Heart left ventricle (tissue), 16 donors: ENCODE measurements at regions not wholly inside any gene's neighbourhood (a gene's known extent, or its start where the extent isn't known, plus 50 kb on each side); places are given as distances from the start of the nearest gene placed in this dataset.

Source experiments
- ATAC-seq, 4 donors: fragments of 200-7000 bp; cut with Tn5 transposase; one replicate each; pipeline ENCODE4 v1.9.1; 2020 to 2022; ENCODE audit warnings: moderate library complexity in 4 of 4, mild to moderate bottlenecking in 3 of 4, moderate number of reproducible peaks in 1 of 4
- DNase-seq, 5 donors: peaks; one replicate each; pipeline ENCODE4 v3.0.0-alpha.2; 2020
- H3K27ac ChIP-seq, 12 donors: fragments of 200-600 bp; sonication (generic) in 4 of 12; one replicate each; pipeline versions ENCODE4 v1.5.0 to v1.8.0; 2016 to 2022; ENCODE audit warnings: mild to moderate bottlenecking in 2 of 12
- H3K27me3 ChIP-seq, 9 donors: fragments of 200-600 bp; sonication (generic) in 2 of 9; one replicate each; pipeline versions ENCODE4 v1.5.1 to v1.8.0; 2016 to 2022; ENCODE audit warnings: mild to moderate bottlenecking in 3 of 9
- H3K36me3 ChIP-seq, 9 donors: fragments of 200-600 bp; sonication (generic) in 2 of 9; one replicate each; pipeline versions ENCODE4 v1.5.0 to v1.8.0; 2018 to 2022; ENCODE audit warnings: mild to moderate bottlenecking in 2 of 9
- H3K4me1 ChIP-seq, 12 donors: fragments of 200-600 bp; sonication (generic) in 4 of 12; one replicate each; pipeline versions ENCODE4 v1.5.0 to v1.8.0; 2016 to 2022; ENCODE audit warnings: mild to moderate bottlenecking in 3 of 12
- H3K4me3 ChIP-seq, 12 donors: fragments of 200-600 bp; sonication (generic) in 4 of 12; one replicate each; pipeline versions ENCODE4 v1.5.0 to v1.8.0; 2017 to 2022; ENCODE audit warnings: mild to moderate bottlenecking in 9 of 12, moderate library complexity in 4 of 12
- H3K9me3 ChIP-seq, 12 donors: fragments of 200-600 bp; sonication (generic) in 4 of 12; one replicate each; pipeline versions ENCODE4 v1.5.0 to v1.8.0; 2016 to 2022; ENCODE audit warnings: mild to moderate bottlenecking in 1 of 12
- CTCF ChIP-seq, 12 donors: fragments of 200-600 bp; sonication (generic) in 4 of 12; IDR thresholded peaks; one replicate each; pipeline versions ENCODE4 v1.5.0 to v1.8.0; 2018 to 2022; ENCODE audit warnings: antibody characterized with exemption in 12 of 12, mild to moderate bottlenecking in 5 of 12
- POLR2A ChIP-seq, 2 donors: fragments of 450-650 bp; IDR thresholded peaks; one replicate each; pipeline ENCODE4 v1.6.1; 2017; ENCODE audit warnings: antibody characterized with exemption in 2 of 2, mild to moderate bottlenecking in 2 of 2, moderate library complexity in 2 of 2
- WGBS, 4 donors: extraction: QIAGEN DNeasy Blood & Tissue Kit in 2 of 4; methylation state at CpG; one replicate each; pipeline versions ENCODE4 v1.1.5 to v1.1.7; 2013 to 2018; 5-methylcytosine and 5-hydroxymethylcytosine counted together
- intact Hi-C, 10 donors: fragments of 100-400 bp; cut with DNase I; formaldehyde crosslinking; loops; one replicate each; pipeline versions ENCODE4 v1.11.1 to v1.14.2; 2022
- donor health status: ischemic (EF 13 %, LVEDD 7.1; RV severe dilation, severe dysfunction).
- donor health status: healthy with polysubstance abuse.
- donor health status: DM: no; HTN: yes; CAD: no.
- donor health status: DM: no; HTN: no; CAD: no.
- donor health status: ischemic (EF 25% LVEDD 6.9; RV normal size, moderate dysfunction).
- donor health status: ischemic (EF 25% LVEDD 5.7; RV mildly dilated, moderate dysfunction).
- donor health status: healthy.
- donor health status: DM: yes; HTN: yes; CAD: no.
- donor health status: ischemic (EF 35%, LVEDD 5.7; RV mildly dilated, moderate dysfunction).
- donor health status: nonischemic (EF 11% LVEDD 7.7; RV severe dilation, severe dysfunction).
- donor health status: DM: yes; HTN: yes; CAD: no.
- donor health status: PGD.
- donor health status: ischemic (EF 29% LVEDD 5.4; RV normal size, mild dysfunction).
- donor health status: nonischemic (EF 23%, LVEDD 6.1; RV moderate dilation, normal function).

- intact Hi-C loops, result no loop called here
- no peaks in the 10 kb centered on the region for H3K36me3 ChIP-seq
- 82 to 89% (median 88%) methylated on average over 14 of the region's 14 CpGs for WGBS, 4 donors
- TF ChIP-seq CTCF (IDR thresholded peaks at IDR 0.05), result no peak
- TF ChIP-seq POLR2A (IDR thresholded peaks at IDR 0.05), result no peak
- DNase-seq (no peak), ATAC-seq (no peak)
- peaks cover 0 to 9% (median 0%) of the 10 kb centered on the region in 12 donors for H3K9me3 ChIP-seq
- H3K27me3 ChIP-seq, result no peaks in the 10 kb centered on the region
- H3K4me1 ChIP-seq, result no peaks in the 10 kb centered on the region
- H3K4me3 ChIP-seq, result no peak overlapping the region
- no peak overlapping the region for H3K27ac ChIP-seq
Measured at GRCh38 chr13:81726037-81726726, 1385.3 kb upstream of the SPRY2 start.

GRCh38 chr13:81722456-81722855 is 1381.5 kb upstream of the SPRY2 start:
- no peaks in the 10 kb centered on the region for H3K4me1 ChIP-seq
- WGBS, 4 donors, result 72 to 79% (median 76%) methylated on average over 1 of the region's 1 CpG
- intact Hi-C loops, result no loop called here
- no peaks in the 10 kb centered on the region for H3K36me3 ChIP-seq
- DNase-seq (no peak), ATAC-seq (no peak)
- no peaks in the 10 kb centered on the region for H3K27me3 ChIP-seq
- TF ChIP-seq CTCF (IDR thresholded peaks at IDR 0.05) (no peak), POLR2A (IDR thresholded peaks at IDR 0.05) (no peak)
- H3K9me3 ChIP-seq, result peaks cover 0 to 4% (median 0%) of the 10 kb centered on the region in 12 donors
- H3K4me3 ChIP-seq, result no peak overlapping the region
- no peak overlapping the region for H3K27ac ChIP-seq

GRCh38 chr13:81721400-81721799 is 1380.5 kb upstream of the SPRY2 start:
- no peak overlapping the region for H3K4me3 ChIP-seq
- intact Hi-C loops, result no loop called here
- no peaks in the 10 kb centered on the region for H3K4me1 ChIP-seq
- peaks cover 0 to 4% (median 0%) of the 10 kb centered on the region in 12 donors for H3K9me3 ChIP-seq
- ATAC-seq (no peak), DNase-seq (no peak)
- TF ChIP-seq POLR2A (IDR thresholded peaks at IDR 0.05) (no peak), CTCF (IDR thresholded peaks at IDR 0.05) (no peak)
- no peaks in the 10 kb centered on the region for H3K36me3 ChIP-seq
- H3K27me3 ChIP-seq, result no peaks in the 10 kb centered on the region
- no peak overlapping the region for H3K27ac ChIP-seq

- TF ChIP-seq POLR2A (IDR thresholded peaks at IDR 0.05), result no peak
- TF ChIP-seq CTCF (IDR thresholded peaks at IDR 0.05), result no peak
- intact Hi-C loops, result no loop called here
- no peaks in the 10 kb centered on the region for H3K4me1 ChIP-seq
- peaks cover 0 to 7% (median 0%) of the 10 kb centered on the region in 12 donors for H3K9me3 ChIP-seq
- no peak overlapping the region for H3K4me3 ChIP-seq
- 82 to 93% (median 89%) methylated on average over 3 of the region's 3 CpGs for WGBS, 4 donors
- ATAC-seq (no peak), DNase-seq (no peak)
- no peaks in the 10 kb centered on the region for H3K27me3 ChIP-seq
- no peaks in the 10 kb centered on the region for H3K36me3 ChIP-seq
- H3K27ac ChIP-seq, result no peak overlapping the region
Measured at GRCh38 chr13:81714513-81714912, 1373.6 kb upstream of the SPRY2 start.
